GM19193 (cell line): ENCODE measurements at regions not wholly inside any gene's neighbourhood (a gene's known extent, or its start where the extent isn't known, plus 50 kb on each side); places are given as distances from the start of the nearest gene placed in this dataset.
A peak's percentile ranks its signal among the peaks of the same experiment; 100 is the strongest.

Experiments
- POLR2A ChIP-seq: IDR thresholded peaks from 4 replicates; pipeline ENCODE4 v1.6.1; 2011; ENCODE audit not compliant: insufficient read depth, insufficient read length; ENCODE audit errors: extremely low read depth

- TF ChIP-seq POLR2A, result no peak
Observed at GRCh38 chr3:42019953-42020260, 58.0 kb upstream of the ULK4 start.

- TF ChIP-seq POLR2A, result no peak
Observed at GRCh38 chr3:42019144-42019952, 57.4 kb upstream of the ULK4 start.

- no peak for TF ChIP-seq POLR2A
Observed at GRCh38 chr3:42014921-42015533, 53.1 kb upstream of the ULK4 start.

DNA sequence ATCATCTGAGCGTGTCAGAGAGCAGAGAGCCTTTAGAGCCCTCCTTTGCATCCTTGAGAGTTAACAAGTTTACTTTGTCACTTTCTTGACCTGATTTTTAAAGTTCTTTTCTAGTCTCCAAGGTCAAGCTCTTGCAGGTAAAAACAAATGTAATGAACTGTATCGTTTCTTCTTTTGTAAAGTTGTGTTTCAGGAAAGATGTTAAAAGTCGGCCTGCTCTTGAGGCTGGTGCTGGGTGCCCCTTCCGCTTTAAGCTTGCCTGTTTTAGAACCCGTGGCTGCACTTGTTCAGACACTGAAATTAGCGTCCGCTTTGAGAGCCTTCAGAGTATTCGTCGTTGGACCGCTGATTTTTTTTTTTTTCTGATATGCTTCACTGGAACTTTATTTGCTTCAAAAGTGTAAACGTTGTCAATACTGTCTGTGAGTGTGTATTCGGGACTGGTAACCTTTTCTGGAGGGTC, 52.6 kb upstream of the ULK4 start:
- no peak for TF ChIP-seq POLR2A

- no peak for TF ChIP-seq POLR2A
Observed at GRCh38 chr3:42013691-42014457, 52.0 kb upstream of the ULK4 start.

DNA sequence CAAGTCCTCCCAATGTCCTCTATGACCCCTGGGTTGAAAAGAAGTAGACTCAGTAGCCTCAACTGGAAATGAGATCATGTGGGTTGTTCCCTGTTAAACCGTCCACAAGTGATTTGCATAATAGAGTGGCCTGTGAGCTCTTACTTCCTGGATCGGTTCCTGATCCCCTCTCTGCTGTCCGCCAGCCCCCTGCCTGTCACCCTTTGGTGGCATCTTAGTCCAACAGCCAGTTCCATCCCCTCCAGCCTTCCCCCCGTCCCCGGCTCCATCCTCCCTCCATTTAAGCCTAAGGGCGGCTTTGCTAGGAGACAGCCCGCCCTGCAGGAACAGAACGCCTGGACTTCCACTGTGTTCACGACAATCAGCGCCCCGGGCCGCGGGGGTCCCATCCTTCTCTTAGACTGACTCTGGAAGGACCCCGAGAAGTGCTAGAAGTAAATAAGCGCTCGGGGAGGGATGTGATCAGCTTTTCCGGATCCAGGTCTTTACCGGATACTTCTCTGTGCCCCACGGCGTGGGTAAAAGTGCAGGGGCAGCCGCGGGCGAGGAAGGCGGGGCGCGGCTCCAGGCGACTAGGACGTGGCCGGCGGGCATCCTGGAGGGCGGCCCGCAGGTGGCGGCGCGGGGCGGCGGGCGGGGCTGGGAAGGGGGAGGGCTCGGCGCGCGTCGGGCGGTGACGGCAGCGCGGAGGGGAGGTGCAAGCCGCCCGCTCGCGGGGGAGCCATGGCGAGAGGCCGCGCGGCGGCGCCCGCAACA, 51.2 kb upstream of the ULK4 start:
- peak; percentile 83 for TF ChIP-seq POLR2A

DNA sequence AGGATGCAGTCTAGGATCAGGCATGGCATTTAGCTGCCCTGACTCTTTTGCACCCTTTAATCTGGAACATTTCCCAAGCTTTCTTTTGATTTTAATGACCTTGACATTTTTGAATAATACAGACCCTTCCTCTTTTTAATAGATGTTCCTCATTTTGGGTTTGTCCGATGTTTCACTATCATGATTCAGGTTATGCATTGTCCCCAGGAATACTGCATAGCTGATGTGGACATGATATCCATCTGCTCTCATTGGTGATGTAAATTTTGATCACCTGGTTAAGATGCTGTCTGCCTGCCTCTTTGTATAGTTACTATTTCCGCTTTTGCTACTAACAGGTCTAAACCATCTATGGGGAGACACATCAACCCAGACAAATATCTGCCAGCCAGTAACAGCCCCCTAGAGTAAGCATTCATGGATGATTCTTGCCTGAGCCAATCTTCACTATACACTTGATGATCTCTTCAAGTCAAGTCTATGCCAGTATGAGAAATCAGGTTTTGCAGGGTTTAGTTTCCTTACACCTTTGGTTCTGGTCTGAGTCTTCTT, 50.6 kb upstream of the ULK4 start:
- no peak for TF ChIP-seq POLR2A
